Medulla oblongata (tissue), 1 donor: ENCODE measurements at regions not wholly inside any gene's neighbourhood (a gene's known extent, or its start where the extent isn't known, plus 50 kb on each side); places are given as distances from the start of the nearest gene placed in this dataset.
"Not testable (repeated sequence)": the region's sequence is repeated elsewhere in the genome, so short reads cannot be mapped to it uniquely, and the experiment has no call there.

ENCODE experiments used
- DNase-seq: peaks from one replicate; pipeline ENCODE4 v3.0.0-alpha.2; 2015; ENCODE audit errors: extremely low spot score

- DNase-seq, result no peak
These were observed 1319.1 kb downstream of the REEP3 start for GRCh38 chr10:64840341-64840740.

GRCh38 chr10:64846700-64847099 is 1325.5 kb downstream of the REEP3 start:
- no peak for DNase-seq

- no peak for DNase-seq
These were observed 1334.7 kb downstream of the REEP3 start for GRCh38 chr10:64855941-64856340.

DNA sequence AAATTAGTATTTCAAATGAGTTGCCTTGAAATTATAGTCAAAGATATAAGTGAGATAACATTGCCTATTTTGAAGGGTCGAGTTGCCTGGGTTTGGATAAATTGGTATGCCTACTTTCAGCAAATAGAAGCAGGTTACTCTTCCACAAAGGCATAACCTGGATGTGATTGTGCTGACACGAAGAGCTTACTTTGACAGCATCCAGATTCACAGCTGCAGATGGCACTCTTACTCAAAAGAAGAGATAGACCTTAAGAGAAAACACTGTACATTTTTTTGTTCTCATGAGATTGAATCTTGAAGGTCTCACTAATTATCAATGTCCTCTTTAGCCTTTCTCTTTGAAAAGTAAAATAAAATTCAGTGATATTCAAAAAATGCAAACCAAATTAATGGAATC is 1338.7 kb downstream of the REEP3 start:
- no peak for DNase-seq

GRCh38 chr10:64863836-64864235 is 1342.6 kb downstream of the REEP3 start:
- no peak for DNase-seq

GRCh38 chr10:64867501-64867962 is 1346.3 kb downstream of the REEP3 start:
- no peak for DNase-seq

GRCh38 chr10:64873088-64873487 is 1351.9 kb downstream of the REEP3 start:
- DNase-seq, result no peak

DNA sequence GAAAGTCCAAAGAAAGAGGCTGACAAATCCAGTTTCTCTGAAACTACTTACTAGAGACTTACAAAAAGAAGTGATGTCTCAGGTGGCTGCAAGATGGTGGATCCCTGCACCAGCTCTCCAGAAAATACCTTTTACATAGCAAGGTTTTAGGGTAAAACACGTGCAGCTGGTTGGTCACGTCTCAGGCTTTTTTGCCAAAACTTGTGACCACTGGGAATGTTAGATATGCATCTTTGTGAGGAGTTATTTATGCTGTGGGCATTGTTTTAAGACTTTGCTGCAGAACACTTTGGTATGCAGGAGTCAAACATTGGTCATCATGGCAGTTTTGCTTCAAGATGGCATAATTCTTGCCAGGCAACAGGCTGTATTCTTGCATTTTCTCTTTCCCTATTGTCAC is 1352.8 kb downstream of the REEP3 start:
- DNase-seq, result no peak

- DNase-seq, result no peak
These were observed 1359.3 kb downstream of the REEP3 start for GRCh38 chr10:64880546-64880945.

GRCh38 chr10:64881257-64881656 is 1360.1 kb downstream of the REEP3 start:
- no peak for DNase-seq

DNA sequence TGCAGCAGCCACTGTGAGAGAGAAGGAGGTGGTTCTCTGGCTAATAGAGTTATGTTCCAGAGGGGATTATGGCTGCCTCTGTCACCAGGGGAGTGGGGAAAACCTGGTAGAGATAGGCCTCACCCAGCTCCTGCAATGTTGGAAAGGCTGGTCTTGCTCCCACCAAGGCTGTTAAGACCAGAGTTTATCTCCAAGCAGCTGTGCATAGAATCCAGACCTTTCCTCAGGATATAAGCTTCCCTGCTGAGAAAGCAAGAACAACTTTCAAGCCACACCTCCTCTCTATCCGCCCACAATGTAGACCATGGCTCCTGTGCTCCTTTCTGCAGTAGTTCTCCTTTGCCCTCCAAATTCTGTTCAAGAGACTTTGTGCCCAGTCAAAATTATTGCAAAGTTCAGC is 1375.4 kb downstream of the REEP3 start:
- DNase-seq, result no peak

- not testable (repeated sequence) for DNase-seq
These were observed 1385.1 kb downstream of the REEP3 start for GRCh38 chr10:64906311-64906710.

DNA sequence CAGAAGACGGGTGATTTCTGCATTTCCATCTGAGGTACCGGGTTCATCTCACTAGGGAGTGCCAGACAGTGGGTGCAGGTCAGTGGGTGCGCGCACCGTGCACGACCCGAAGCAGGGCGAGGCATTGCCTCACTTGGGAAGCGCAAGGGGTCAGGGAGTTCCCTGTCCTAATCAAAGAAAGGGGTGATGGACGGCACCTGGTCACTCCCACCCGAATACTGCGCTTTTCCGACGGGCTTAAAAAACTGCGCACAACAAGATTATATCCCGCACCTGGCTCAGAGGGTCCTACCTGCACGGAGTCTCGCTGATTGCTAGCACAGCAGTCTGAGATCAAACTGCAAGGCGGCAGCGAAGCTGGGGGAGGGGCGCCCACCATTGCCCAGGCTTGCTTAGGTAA is 1403.1 kb downstream of the REEP3 start:
- not testable (repeated sequence) for DNase-seq

GRCh38 chr10:64952042-64952441 is 1430.8 kb downstream of the REEP3 start:
- DNase-seq, result no peak

DNA sequence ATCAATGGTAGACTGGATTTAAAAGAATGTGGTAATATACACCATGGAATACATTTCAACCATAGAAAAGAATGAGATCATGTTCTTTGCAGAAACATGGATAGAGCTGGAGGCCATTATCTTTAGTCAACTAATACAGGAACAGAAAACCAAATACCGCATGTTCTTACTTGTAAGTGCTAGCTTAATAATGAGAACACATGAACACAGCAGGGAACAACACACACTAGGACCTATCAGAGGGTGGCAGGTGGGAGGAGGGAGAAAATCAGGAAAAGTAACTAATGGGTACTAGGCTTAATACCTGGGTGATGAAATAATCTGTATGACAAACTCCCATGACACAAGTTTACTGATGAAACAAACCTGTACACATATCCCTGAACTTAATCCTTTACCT is 1435.2 kb downstream of the REEP3 start:
- no peak for DNase-seq

GRCh38 chr10:64959116-64959515 is 1437.9 kb downstream of the REEP3 start:
- no peak for DNase-seq

- no peak for DNase-seq
These were observed 1438.7 kb downstream of the REEP3 start for GRCh38 chr10:64959883-64960282.

DNA sequence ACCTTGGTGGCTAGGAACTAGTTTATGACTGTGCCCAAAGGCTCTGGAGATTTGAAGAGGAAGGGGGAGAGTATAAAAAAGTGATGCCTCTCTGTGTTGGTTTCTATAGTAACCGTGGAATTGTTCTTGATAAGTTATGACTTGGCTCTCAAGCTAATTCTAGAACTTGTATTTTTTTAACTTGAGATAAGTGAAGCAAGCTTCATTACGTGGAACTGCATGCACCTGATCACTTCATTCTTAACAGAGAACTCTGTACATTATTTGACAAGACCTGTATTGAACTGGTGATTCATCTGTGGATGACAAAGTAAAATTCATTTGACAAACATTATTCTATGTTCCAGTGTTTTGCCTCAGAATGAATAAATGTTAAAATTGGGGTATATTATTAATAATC is 1452.2 kb downstream of the REEP3 start:
- no peak for DNase-seq

DNA sequence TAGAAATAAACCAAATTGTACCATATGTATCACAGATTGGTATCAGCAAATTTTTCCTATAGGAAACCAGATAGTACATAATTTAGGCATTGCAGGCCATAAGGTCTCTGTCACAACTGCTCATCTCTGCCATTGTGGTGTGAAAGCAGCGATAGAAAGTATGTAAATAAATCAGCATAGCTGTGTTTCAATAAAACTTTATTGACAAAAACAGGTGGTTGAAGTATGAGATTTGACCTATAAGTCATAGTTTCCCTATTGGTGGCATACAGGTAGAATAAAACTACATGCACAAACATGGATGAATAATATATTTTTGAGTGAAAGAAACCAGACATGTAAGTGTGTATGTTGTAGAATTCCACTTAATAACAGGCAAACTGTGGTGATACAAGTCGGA is 1454.9 kb downstream of the REEP3 start:
- DNase-seq, result no peak

GRCh38 chr10:64977915-64978314 is 1456.7 kb downstream of the REEP3 start:
- DNase-seq, result no peak

GRCh38 chr10:64996886-64997285 is 1475.7 kb downstream of the REEP3 start:
- DNase-seq, result no peak

DNA sequence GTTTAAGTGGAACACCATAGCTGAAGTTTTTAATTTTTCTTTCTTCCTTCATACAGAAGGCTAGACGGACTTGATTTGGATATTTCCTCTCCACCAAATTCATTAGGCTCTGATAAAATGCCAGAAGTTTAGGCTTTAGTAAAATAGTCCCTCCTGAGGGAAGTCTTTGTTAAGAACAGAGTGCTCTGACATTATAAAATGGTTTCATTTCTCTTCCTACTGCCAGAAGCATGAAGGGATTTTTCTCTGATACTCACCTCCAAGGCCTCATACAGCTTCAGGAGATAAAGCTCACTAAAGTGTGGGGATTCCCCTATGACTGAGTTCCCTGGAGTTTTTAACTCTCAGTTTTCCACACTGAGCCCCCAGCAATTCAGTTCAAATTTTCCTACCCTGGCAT is 1489.6 kb downstream of the REEP3 start:
- no peak for DNase-seq

- no peak for DNase-seq
These were observed 1496.3 kb downstream of the REEP3 start for GRCh38 chr10:65017523-65017922.

- no peak for DNase-seq
These were observed 1503.7 kb downstream of the REEP3 start for GRCh38 chr10:65024886-65025285.

DNA sequence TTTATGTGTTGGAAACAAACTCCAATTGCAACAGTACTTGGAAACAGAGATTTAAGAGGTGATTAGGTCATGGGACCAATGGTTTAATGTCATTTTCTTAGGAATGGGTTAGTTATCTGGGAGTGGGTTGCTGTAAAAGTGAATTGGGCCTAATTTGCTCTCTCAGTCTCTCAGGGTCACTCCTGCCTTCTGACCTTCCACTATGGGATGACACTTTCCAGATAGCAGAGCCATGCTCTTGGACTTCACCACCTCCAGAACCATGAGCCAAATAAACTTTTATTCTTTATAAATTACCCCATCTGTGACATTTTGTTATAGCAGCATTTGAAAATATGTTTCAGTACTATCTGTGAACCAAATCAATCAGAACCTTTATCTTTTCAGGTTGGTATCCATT is 1509.1 kb downstream of the REEP3 start:
- DNase-seq, result no peak
